Bronchial epithelial cell (primary cell): ENCODE measurements at regions not wholly inside any gene's neighbourhood (a gene's known extent, or its start where the extent isn't known, plus 50 kb on each side); places are given as distances from the start of the nearest gene placed in this dataset.

Experiments
- DNase-seq: peaks from one replicate; pipeline ENCODE4 v3.0.0-alpha.2; 2010; ENCODE audit warnings: low read depth
- FAIRE-seq: peaks from 2 replicates; lab custom pipeline; 2011; peaks lifted over from hg19 to GRCh38; lab: Jason Lieb, UNC
- H3K27me3 ChIP-seq: 2 replicates; pipeline ENCODE4 v1.5.1; 2011; ENCODE audit warnings: low read length; ENCODE audit not compliant: control insufficient read depth, insufficient read depth
- H3K36me3 ChIP-seq: 2 replicates; pipeline ENCODE4 v1.5.1; 2011; ENCODE audit warnings: low read length; ENCODE audit not compliant: control insufficient read depth, insufficient read depth
- H3K4me3 ChIP-seq: 2 replicates; pipeline ENCODE4 v1.5.1; 2011; ENCODE audit warnings: mild to moderate bottlenecking, low read depth, low read length, control low read depth
- TF ChIP-seq, protein P1 (sequence below): IDR thresholded peaks from 2 replicates; pipeline ENCODE4 v1.5.1; 2011; ENCODE audit warnings: mild to moderate bottlenecking, moderate library complexity, low read length, control low read depth, inconsistent platforms; ENCODE audit not compliant: insufficient read depth, severe bottlenecking

DNA sequence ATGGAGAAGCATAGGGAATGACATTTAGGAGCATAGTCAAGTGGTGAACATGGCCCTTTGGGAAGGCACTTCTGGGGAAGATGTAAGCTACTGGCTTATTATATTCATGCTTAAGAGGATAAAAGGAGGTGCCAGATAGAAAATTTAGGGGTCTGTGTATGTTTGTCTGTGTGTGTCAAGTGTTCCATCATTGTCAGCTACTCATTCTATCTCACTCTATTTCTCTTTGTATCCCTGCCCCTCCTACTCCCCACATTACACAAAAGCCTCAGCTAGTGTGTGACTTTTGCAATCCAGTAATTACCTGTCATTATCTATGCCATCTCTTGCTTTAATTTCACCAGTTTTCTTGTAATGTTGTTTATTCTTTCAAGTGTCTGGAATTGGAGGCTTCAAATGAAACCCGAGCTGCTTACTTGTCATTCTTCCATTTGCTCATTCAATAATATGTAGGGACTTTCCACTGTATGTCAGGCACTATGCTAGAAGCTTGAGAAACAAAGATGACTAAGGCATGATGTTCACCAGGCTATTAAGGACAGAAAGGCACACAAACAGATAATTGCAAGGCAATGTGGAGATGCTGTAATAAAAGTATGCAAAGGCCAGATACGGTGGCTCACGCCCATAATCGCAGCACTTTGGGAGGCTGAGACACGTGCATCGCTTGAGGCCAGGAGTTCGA, 229.8 kb upstream of the TEX13C start:
- DNase-seq (peak; percentile 4), FAIRE-seq (no peak)
- TF ChIP-seq, protein P1, sequence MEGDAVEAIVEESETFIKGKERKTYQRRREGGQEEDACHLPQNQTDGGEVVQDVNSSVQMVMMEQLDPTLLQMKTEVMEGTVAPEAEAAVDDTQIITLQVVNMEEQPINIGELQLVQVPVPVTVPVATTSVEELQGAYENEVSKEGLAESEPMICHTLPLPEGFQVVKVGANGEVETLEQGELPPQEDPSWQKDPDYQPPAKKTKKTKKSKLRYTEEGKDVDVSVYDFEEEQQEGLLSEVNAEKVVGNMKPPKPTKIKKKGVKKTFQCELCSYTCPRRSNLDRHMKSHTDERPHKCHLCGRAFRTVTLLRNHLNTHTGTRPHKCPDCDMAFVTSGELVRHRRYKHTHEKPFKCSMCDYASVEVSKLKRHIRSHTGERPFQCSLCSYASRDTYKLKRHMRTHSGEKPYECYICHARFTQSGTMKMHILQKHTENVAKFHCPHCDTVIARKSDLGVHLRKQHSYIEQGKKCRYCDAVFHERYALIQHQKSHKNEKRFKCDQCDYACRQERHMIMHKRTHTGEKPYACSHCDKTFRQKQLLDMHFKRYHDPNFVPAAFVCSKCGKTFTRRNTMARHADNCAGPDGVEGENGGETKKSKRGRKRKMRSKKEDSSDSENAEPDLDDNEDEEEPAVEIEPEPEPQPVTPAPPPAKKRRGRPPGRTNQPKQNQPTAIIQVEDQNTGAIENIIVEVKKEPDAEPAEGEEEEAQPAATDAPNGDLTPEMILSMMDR: no peak
- Histone ChIP-seq H3K27me3 (no peaks in the 10 kb centered on the region), H3K36me3 (no peaks in the 10 kb centered on the region), H3K4me3 (no peak overlapping the region)

DNA sequence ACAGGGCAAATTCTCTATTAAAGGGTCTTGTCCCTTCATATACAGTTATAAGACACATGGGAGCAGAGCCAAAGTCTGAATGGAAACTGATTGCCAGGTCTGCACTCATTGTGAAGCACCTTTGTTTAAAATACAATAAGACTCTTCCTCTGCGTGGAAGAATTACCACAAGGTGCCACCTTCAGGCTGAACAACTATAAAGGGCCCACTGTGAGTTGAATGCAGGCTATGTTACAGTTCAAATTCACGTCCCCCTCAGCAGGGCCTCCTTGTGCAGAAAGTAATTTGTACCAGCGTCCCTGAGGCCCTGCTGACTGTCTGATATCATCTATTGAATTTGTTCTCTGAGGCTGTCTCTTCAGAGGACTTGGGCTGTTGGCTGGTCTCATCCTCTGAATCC, 225.8 kb upstream of the TEX13C start:
- FAIRE-seq: no peak

DNA sequence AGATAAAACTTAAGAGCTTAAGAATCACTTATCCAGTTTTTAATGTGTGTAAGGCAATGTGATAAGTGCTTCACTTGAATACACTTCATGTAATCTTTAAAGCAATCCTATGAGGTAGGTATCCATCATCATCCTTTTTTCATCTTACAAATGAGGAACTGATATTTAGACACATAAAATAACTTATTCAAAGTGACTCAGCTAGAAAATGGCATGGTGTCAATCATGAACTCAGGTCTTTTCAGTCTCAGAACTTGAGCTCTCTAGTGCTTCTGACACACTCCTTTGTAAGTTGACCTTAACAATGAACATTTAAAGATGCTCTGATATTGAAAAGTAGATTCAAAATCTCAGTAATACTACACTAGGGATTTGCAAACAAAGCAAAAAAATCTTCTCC, 224.8 kb upstream of the TEX13C start:
- H3K36me3 ChIP-seq: no peaks in the 10 kb centered on the region
- TF ChIP-seq, protein P1: no peak
- no peaks in the 10 kb centered on the region for H3K27me3 ChIP-seq
- no peak for DNase-seq
- H3K4me3 ChIP-seq: no peak overlapping the region
- FAIRE-seq: no peak

More for the DNA sequence above, 225.8 kb upstream of the TEX13C start:
- no peaks in the 10 kb centered on the region for H3K27me3 ChIP-seq
- H3K36me3 ChIP-seq: no peaks in the 10 kb centered on the region
- TF ChIP-seq, protein P1: no peak
- no peak for DNase-seq
- no peak overlapping the region for H3K4me3 ChIP-seq

DNA sequence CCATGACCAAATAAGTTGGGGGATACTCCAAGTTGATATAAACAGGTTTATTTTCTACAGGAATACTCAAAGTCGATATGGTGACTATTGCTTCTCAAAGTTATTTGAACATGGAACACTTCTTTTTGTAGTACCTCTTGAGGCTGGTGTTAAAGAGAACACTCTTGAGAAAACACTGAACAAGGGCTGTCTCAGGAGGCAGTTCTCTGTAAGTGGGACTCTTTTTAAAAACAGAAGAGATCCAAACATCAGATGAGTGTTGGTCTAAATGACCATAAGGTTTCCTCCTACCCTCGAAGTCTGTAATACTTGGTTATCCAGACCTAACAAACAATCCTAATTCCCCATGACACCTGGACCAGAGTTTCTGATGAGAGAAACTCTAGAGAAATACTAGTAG, 223.2 kb upstream of the TEX13C start:
- FAIRE-seq: no peak
- Histone ChIP-seq H3K36me3 (no peaks in the 10 kb centered on the region), H3K27me3 (no peaks in the 10 kb centered on the region), H3K4me3 (no peak overlapping the region)
- DNase-seq: no peak
- TF ChIP-seq, protein P1: no peak

DNA sequence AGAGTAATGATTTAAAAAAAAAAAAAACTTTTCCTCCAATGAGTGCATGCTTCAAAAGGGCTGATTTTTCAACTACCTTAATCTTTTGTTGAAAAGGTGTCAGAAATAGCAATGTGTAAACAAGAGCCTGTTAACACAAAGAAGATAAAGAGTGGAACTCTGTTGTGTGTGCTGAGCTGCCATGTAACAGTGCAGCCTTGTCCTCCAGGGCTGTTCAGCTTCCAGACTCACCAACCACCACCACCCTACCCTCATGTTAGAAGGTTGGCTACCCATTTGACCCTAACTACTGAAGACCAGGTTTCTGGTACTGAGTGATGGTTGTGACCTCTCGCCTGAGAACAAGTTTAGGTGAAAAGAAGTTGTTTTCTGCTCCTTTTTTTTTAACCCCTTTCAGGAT, 222.8 kb upstream of the TEX13C start:
- H3K36me3 ChIP-seq: no peaks in the 10 kb centered on the region
- no peak overlapping the region for H3K4me3 ChIP-seq
- TF ChIP-seq, protein P1: no peak
- DNase-seq (no peak), FAIRE-seq (no peak)
- no peaks in the 10 kb centered on the region for H3K27me3 ChIP-seq
